ENCODE measurements at regions not wholly inside any gene's neighbourhood (a gene's known extent, or its start where the extent isn't known, plus 50 kb on each side); places are given as distances from the start of the nearest gene placed in this dataset.

DNA sequence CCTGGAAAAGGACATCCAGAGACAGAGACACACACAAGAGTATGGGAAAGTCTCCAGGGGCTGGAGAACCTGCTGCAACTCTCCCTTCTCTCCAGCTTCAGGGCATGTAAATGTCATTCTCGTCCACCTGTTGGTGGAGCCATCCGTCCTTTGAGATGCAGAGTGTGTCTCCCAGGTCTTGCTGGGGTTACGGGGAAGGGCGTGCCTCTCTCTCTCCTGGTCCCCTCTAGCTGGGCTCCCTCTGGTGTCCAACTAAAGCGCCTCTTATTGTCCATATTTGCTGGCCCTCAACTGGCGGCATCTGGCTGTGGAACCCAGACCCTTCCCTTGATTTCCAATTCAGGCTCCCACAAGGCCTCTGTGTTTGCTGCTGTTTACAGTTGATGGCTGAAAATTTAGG lies 244.1 kb downstream of the BMP7 start:
- no peak overlapping the region for H3K27ac ChIP-seq (ENCODE audit: low read length)
- no peaks in the 10 kb centered on the region for H3K27me3 ChIP-seq (ENCODE audit: insufficient read depth, low read depth, low read length)
- H3K79me2 ChIP-seq (replicated peaks; ENCODE audit: insufficient read depth, low read length), result no peaks in the 10 kb centered on the region
- no peaks in the 10 kb centered on the region for H3F3A ChIP-seq (ENCODE audit: insufficient read depth, low read length, poor library complexity, severe bottlenecking)
- no peak overlapping the region for H3K4me2 ChIP-seq (ENCODE audit: low read length)
- no peak overlapping the region for H2AFZ ChIP-seq (ENCODE audit: low read depth, low read length)
- no peaks in the 10 kb centered on the region for H3K9me3 ChIP-seq (ENCODE audit: low read length)
- H3K9me2 ChIP-seq (ENCODE audit: insufficient read depth, low read length), result no peaks in the 10 kb centered on the region
- no peak overlapping the region for H3K9ac ChIP-seq (ENCODE audit: low read length)
- H4K20me1 ChIP-seq (ENCODE audit: insufficient read depth), result no peaks in the 10 kb centered on the region
- TF ChIP-seq SMC3 (conservative IDR thresholded peaks at IDR 0.05; ENCODE audit: poor library complexity), result no peak
- no peak for TF ChIP-seq RAD21 (conservative IDR thresholded peaks at IDR 0.05)
- TF ChIP-seq POLR2AphosphoS5 (IDR thresholded peaks at IDR 0.05), result no peak
- TF ChIP-seq, protein P1, sequence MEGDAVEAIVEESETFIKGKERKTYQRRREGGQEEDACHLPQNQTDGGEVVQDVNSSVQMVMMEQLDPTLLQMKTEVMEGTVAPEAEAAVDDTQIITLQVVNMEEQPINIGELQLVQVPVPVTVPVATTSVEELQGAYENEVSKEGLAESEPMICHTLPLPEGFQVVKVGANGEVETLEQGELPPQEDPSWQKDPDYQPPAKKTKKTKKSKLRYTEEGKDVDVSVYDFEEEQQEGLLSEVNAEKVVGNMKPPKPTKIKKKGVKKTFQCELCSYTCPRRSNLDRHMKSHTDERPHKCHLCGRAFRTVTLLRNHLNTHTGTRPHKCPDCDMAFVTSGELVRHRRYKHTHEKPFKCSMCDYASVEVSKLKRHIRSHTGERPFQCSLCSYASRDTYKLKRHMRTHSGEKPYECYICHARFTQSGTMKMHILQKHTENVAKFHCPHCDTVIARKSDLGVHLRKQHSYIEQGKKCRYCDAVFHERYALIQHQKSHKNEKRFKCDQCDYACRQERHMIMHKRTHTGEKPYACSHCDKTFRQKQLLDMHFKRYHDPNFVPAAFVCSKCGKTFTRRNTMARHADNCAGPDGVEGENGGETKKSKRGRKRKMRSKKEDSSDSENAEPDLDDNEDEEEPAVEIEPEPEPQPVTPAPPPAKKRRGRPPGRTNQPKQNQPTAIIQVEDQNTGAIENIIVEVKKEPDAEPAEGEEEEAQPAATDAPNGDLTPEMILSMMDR (IDR thresholded peaks at IDR 0.05; ENCODE audit: poor library complexity, severe bottlenecking), result no peak
- no peak for TF ChIP-seq TAF1 (IDR thresholded peaks at IDR 0.05; ENCODE audit: low read depth)
- TF ChIP-seq, protein P2, sequence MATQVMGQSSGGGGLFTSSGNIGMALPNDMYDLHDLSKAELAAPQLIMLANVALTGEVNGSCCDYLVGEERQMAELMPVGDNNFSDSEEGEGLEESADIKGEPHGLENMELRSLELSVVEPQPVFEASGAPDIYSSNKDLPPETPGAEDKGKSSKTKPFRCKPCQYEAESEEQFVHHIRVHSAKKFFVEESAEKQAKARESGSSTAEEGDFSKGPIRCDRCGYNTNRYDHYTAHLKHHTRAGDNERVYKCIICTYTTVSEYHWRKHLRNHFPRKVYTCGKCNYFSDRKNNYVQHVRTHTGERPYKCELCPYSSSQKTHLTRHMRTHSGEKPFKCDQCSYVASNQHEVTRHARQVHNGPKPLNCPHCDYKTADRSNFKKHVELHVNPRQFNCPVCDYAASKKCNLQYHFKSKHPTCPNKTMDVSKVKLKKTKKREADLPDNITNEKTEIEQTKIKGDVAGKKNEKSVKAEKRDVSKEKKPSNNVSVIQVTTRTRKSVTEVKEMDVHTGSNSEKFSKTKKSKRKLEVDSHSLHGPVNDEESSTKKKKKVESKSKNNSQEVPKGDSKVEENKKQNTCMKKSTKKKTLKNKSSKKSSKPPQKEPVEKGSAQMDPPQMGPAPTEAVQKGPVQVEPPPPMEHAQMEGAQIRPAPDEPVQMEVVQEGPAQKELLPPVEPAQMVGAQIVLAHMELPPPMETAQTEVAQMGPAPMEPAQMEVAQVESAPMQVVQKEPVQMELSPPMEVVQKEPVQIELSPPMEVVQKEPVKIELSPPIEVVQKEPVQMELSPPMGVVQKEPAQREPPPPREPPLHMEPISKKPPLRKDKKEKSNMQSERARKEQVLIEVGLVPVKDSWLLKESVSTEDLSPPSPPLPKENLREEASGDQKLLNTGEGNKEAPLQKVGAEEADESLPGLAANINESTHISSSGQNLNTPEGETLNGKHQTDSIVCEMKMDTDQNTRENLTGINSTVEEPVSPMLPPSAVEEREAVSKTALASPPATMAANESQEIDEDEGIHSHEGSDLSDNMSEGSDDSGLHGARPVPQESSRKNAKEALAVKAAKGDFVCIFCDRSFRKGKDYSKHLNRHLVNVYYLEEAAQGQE (IDR thresholded peaks at IDR 0.05; ENCODE audit: borderline replicate concordance), result no peak
- no peak for TF ChIP-seq EP300 (conservative IDR thresholded peaks at IDR 0.05; ENCODE audit: poor library complexity, severe bottlenecking)
- H3K4me3 ChIP-seq (ENCODE audit: low read length), result no peak overlapping the region
- H3K36me3 ChIP-seq (ENCODE audit: insufficient read depth, low read length), result no peaks in the 10 kb centered on the region

DNA sequence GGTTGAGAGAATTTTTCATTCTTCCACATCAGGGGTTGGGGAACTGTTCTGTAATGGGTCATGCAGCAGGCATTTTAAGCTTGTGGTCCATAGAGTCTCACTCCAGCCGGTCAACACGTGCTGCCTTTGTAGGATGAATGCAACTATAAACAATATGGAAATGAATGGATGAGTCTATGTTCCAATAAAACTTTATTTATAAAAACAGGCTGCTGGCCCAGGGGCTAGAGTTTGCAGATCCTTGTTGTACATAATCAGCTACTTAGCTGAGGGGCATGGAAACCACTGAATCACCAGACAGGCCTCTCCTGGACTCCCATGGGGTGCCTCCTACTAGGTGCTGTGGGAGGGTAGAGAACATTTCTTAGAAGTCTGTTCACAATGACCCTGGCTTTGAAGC lies 243.4 kb downstream of the BMP7 start:
- no peaks in the 10 kb centered on the region for H4K20me1 ChIP-seq (ENCODE audit: insufficient read depth)
- no peaks in the 10 kb centered on the region for H3K36me3 ChIP-seq (ENCODE audit: insufficient read depth, low read length)
- TF ChIP-seq MXI1 (conservative IDR thresholded peaks at IDR 0.05; ENCODE audit: poor library complexity, severe bottlenecking) (no peak), SMC3 (conservative IDR thresholded peaks at IDR 0.05; ENCODE audit: poor library complexity) (no peak), EZH2 (IDR thresholded peaks at IDR 0.05; ENCODE audit: borderline replicate concordance, insufficient read depth, low read length, poor library complexity, severe bottlenecking) (no peak), TAF1 (IDR thresholded peaks at IDR 0.05; ENCODE audit: low read depth) (no peak), POLR2AphosphoS5 (IDR thresholded peaks at IDR 0.05) (no peak), EP300 (conservative IDR thresholded peaks at IDR 0.05; ENCODE audit: poor library complexity, severe bottlenecking) (no peak), RAD21 (conservative IDR thresholded peaks at IDR 0.05) (no peak)
- TF ChIP-seq, protein P1 (IDR thresholded peaks at IDR 0.05; ENCODE audit: poor library complexity, severe bottlenecking), result no peak
- TF ChIP-seq, protein P2 (IDR thresholded peaks at IDR 0.05; ENCODE audit: borderline replicate concordance), result no peak
- no peaks in the 10 kb centered on the region for H3K9me3 ChIP-seq (ENCODE audit: low read length)
- no peaks in the 10 kb centered on the region for H3F3A ChIP-seq (ENCODE audit: insufficient read depth, low read length, poor library complexity, severe bottlenecking)
- no peak overlapping the region for H3K4me2 ChIP-seq (ENCODE audit: low read length)
- no peaks in the 10 kb centered on the region for H3K27me3 ChIP-seq (ENCODE audit: insufficient read depth, low read depth, low read length)
- H2AFZ ChIP-seq (ENCODE audit: low read depth, low read length), result no peak overlapping the region
- no peaks in the 10 kb centered on the region for H3K9me2 ChIP-seq (ENCODE audit: insufficient read depth, low read length)
- no peak overlapping the region for H3K4me3 ChIP-seq (ENCODE audit: low read length)
- H3K27ac ChIP-seq (ENCODE audit: low read length), result no peak overlapping the region
- no peaks in the 10 kb centered on the region for H3K79me2 ChIP-seq (replicated peaks; ENCODE audit: insufficient read depth, low read length)
- H3K9ac ChIP-seq (ENCODE audit: low read length), result no peak overlapping the region
